ENCODE measurements at regions not wholly inside any gene's neighbourhood (a gene's known extent, or its start where the extent isn't known, plus 50 kb on each side); places are given as distances from the start of the nearest gene placed in this dataset.

DNA sequence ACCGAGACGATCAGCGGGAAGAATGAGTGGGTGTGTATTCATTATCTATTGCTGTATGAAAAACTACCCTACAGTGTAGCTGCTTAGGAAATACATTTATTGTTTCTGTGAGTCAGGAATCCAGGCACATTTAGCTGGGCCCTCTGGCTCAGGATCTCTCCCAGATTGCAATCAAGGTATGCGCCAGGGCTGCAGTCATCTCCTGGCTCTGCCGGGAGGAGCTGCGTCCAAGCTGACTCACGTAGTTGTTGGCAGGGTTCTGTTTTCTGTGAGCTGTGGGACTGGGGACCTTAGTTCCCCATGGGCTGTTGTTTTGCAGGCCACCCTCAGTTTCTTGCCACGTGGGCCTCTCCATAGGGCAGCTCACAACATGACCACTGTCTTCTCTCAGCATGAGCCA is 68.2 kb upstream of the FUCA2 start:
- Histone ChIP-seq H3K36me3 (ENCODE audit: control insufficient read depth, insufficient read depth, low read length) (peaks cover 2% of the 10 kb centered on the region), H3K9me3 (ENCODE audit: control insufficient read depth, low read depth, low read length) (no peaks in the 10 kb centered on the region), H3K4me3 (ENCODE audit: low read length) (no peak overlapping the region), H3K27ac (ENCODE audit: low read length) (no peak overlapping the region), H3K4me1 (ENCODE audit: control insufficient read depth, insufficient read depth, low read length) (peaks cover 5% of the 10 kb centered on the region), H3K27me3 (ENCODE audit: control insufficient read depth, insufficient read depth, low read length) (no peaks in the 10 kb centered on the region)
- DNase-seq, result no peak
- WGBS (ENCODE audit: insufficient coverage, low lambda C conversion rate), result no CpG with 5 or more reads among the region's 8 CpGs

DNA sequence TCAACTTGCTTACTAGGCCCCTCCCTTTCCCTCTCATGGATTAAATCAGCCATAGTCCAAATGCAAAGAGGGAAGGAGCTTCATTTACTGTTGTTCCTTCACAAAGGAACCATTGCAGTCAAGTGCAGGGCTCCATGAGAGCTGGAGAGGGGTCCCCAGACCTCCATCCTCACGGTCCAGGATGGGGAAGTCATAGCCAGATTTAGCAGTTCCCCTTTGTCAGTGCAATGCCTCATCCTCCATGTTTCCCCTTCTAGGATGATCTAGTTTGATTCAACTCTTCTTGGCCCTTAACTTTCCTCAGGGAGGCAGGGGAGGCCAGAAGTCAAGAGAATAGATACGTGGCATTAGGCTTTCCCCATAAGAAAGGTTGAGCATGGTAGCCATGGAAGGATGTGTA is 66.5 kb upstream of the FUCA2 start:
- Histone ChIP-seq H3K9me3 (ENCODE audit: control insufficient read depth, low read depth, low read length) (peaks cover 3% of the 10 kb centered on the region), H3K4me3 (ENCODE audit: low read length) (no peak overlapping the region), H3K27ac (ENCODE audit: low read length) (no peak overlapping the region), H3K36me3 (ENCODE audit: control insufficient read depth, insufficient read depth, low read length) (peaks cover 2% of the 10 kb centered on the region), H3K4me1 (ENCODE audit: control insufficient read depth, insufficient read depth, low read length) (peaks cover 5% of the 10 kb centered on the region), H3K27me3 (ENCODE audit: control insufficient read depth, insufficient read depth, low read length) (no peaks in the 10 kb centered on the region)
- WGBS (ENCODE audit: insufficient coverage, low lambda C conversion rate), result no CpG with 5 or more reads among the region's 2 CpGs
- no peak for DNase-seq

- no peak overlapping the region for H3K27ac ChIP-seq (ENCODE audit: low read length)
- 50% methylated on average over 1 of the region's 6 CpGs for WGBS (ENCODE audit: insufficient coverage, low lambda C conversion rate)
Observed at GRCh38 chr6:143575901-143576426, 64.4 kb upstream of the FUCA2 start.

DNA sequence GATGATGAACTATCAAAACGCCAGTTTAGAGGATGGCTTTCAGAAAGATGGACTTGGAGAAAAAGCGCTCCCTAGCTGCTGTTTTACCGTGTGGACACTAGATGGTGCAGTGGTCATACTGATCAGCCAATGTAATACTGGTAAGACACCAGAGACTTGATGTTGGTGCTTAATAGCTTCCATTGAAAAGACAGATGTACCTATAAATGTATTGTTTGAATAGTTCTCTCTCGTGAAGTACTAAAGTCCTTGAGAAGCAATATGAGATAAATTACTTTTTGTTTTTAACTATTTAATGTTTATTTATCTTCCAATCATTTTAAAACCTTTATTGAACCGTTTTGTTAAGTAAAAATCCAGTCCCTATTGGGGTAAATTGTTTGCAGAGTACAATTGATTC is 63.9 kb upstream of the FUCA2 start:
- Histone ChIP-seq H3K36me3 (ENCODE audit: control insufficient read depth, insufficient read depth, low read length) (peaks cover 2% of the 10 kb centered on the region), H3K27me3 (ENCODE audit: control insufficient read depth, insufficient read depth, low read length) (no peaks in the 10 kb centered on the region), H3K4me1 (ENCODE audit: control insufficient read depth, insufficient read depth, low read length) (no peaks in the 10 kb centered on the region), H3K27ac (ENCODE audit: low read length) (no peak overlapping the region), H3K9me3 (ENCODE audit: control insufficient read depth, low read depth, low read length) (peaks cover 3% of the 10 kb centered on the region), H3K4me3 (ENCODE audit: low read length) (no peak overlapping the region)
- WGBS (ENCODE audit: insufficient coverage, low lambda C conversion rate), result 0% methylated on average over 2 of the region's 5 CpGs
- DNase-seq, result peak; percentile 67 to 70

More at GRCh38 chr6:143575901-143576426, 64.4 kb upstream of the FUCA2 start:
- Histone ChIP-seq H3K4me3 (ENCODE audit: low read length) (no peak overlapping the region), H3K4me1 (ENCODE audit: control insufficient read depth, insufficient read depth, low read length) (no peaks in the 10 kb centered on the region), H3K9me3 (ENCODE audit: control insufficient read depth, low read depth, low read length) (peaks cover 3% of the 10 kb centered on the region), H3K36me3 (ENCODE audit: control insufficient read depth, insufficient read depth, low read length) (peaks cover 2% of the 10 kb centered on the region), H3K27me3 (ENCODE audit: control insufficient read depth, insufficient read depth, low read length) (no peaks in the 10 kb centered on the region)
- DNase-seq, result peak in 1 of 2 donors; percentile 27

DNA sequence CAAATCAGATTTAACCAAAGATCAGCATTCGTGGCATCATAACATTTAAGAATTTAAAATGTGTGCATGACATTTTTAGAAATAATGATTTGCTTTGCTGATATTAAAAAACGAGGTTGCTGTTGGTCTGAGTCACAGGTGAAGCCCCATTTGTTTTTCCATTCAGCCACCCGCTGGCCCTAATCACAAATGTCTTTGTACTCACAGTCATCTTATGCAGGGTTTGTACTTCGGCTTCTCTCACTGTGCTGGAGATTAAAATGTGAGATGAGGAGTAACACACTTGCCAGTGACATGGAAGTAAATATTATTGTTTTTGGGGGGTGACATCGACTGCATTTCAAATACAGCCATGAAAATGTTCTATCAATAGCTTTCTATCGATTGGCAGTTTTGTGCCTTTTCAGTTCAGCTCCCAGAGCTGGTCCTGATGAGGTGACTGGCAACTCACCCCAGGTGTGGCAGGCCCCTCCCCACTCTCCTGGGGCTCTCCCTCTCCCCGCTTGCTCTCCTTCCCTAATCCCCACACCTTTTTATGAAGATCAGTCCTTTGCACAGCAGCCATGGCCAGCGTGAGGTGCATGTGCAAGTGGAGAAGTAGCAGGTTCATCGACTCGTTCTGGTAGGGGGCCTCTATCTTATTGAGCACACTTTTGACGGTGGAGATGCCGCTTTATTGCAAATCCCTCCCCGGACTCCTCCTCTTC is 58.8 kb upstream of the FUCA2 start:
- no peaks in the 10 kb centered on the region for H3K27me3 ChIP-seq (ENCODE audit: control insufficient read depth, insufficient read depth, low read length)
- no peaks in the 10 kb centered on the region for H3K4me1 ChIP-seq (ENCODE audit: control insufficient read depth, insufficient read depth, low read length)
- WGBS (ENCODE audit: insufficient coverage, low lambda C conversion rate), result 25% methylated on average over 2 of the region's 13 CpGs
- no peak for DNase-seq
- H3K36me3 ChIP-seq (ENCODE audit: control insufficient read depth, insufficient read depth, low read length), result peaks cover 3% of the 10 kb centered on the region
- H3K4me3 ChIP-seq (ENCODE audit: low read length), result no peak overlapping the region
- H3K27ac ChIP-seq (ENCODE audit: low read length), result no peak overlapping the region
- peaks cover 3% of the 10 kb centered on the region for H3K9me3 ChIP-seq (ENCODE audit: control insufficient read depth, low read depth, low read length)

DNA sequence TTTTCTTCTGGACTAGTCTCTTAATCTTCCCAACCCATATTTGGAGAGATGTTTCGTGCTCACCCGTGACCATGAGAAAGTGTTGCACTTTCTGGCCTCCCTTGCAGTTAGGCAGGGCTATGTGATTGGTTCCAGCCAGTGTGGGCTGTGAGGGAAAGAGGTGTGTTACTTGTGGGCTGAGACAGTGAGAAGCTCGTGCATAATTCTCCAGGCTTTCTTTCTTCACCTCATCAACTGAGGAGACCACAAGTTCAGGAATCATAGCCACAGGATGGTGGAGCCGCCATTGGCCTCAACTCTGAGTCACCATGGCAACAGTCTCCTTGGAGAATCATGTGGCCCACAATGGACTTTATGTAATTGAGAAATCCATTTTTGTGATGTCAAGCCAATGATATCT is 57.5 kb upstream of the FUCA2 start:
- no peak overlapping the region for H3K27ac ChIP-seq (ENCODE audit: low read length)
- H3K4me3 ChIP-seq (ENCODE audit: low read length), result no peak overlapping the region
- DNase-seq, result no peak
- H3K9me3 ChIP-seq (ENCODE audit: control insufficient read depth, low read depth, low read length), result peaks cover 2% of the 10 kb centered on the region
- no peaks in the 10 kb centered on the region for H3K4me1 ChIP-seq (ENCODE audit: control insufficient read depth, insufficient read depth, low read length)
- WGBS (ENCODE audit: insufficient coverage, low lambda C conversion rate), result no CpG with 5 or more reads among the region's 4 CpGs
- no peaks in the 10 kb centered on the region for H3K27me3 ChIP-seq (ENCODE audit: control insufficient read depth, insufficient read depth, low read length)
- peaks cover 3% of the 10 kb centered on the region for H3K36me3 ChIP-seq (ENCODE audit: control insufficient read depth, insufficient read depth, low read length)

- Histone ChIP-seq H3K27me3 (ENCODE audit: control insufficient read depth, insufficient read depth, low read length) (no peaks in the 10 kb centered on the region), H3K9me3 (ENCODE audit: control insufficient read depth, low read depth, low read length) (no peaks in the 10 kb centered on the region), H3K4me3 (ENCODE audit: low read length) (no peak overlapping the region), H3K27ac (ENCODE audit: low read length) (no peak overlapping the region), H3K36me3 (ENCODE audit: control insufficient read depth, insufficient read depth, low read length) (peaks cover 3% of the 10 kb centered on the region), H3K4me1 (ENCODE audit: control insufficient read depth, insufficient read depth, low read length) (no peaks in the 10 kb centered on the region)
- no CpG with 5 or more reads among the region's 6 CpGs for WGBS (ENCODE audit: insufficient coverage, low lambda C conversion rate)
- DNase-seq, result no peak
Observed at GRCh38 chr6:143564484-143565017, 53.0 kb upstream of the FUCA2 start.

- WGBS (ENCODE audit: insufficient coverage, low lambda C conversion rate), result 0% methylated on average over 1 of the region's 4 CpGs
- Histone ChIP-seq H3K27me3 (ENCODE audit: control insufficient read depth, insufficient read depth, low read length) (no peaks in the 10 kb centered on the region), H3K9me3 (ENCODE audit: control insufficient read depth, low read depth, low read length) (no peaks in the 10 kb centered on the region), H3K4me3 (ENCODE audit: low read length) (no peak overlapping the region), H3K4me1 (ENCODE audit: control insufficient read depth, insufficient read depth, low read length) (no peaks in the 10 kb centered on the region), H3K27ac (ENCODE audit: low read length) (no peak overlapping the region), H3K36me3 (ENCODE audit: control insufficient read depth, insufficient read depth, low read length) (peaks cover 9% of the 10 kb centered on the region)
- no peak for DNase-seq
Observed at GRCh38 chr6:143562143-143562542, 50.6 kb upstream of the FUCA2 start.

Measured in large intestine (tissue), 3 donors.